Right lobe of liver (tissue), 6 donors: ENCODE measurements at regions not wholly inside any gene's neighbourhood (a gene's known extent, or its start where the extent isn't known, plus 50 kb on each side); places are given as distances from the start of the nearest gene placed in this dataset.

Experiments used
- ATAC-seq, 4 donors: fragments of 200-7000 bp; cut with Tn5 transposase; one replicate each; pipeline ENCODE4 v1.9.1; 2020; ENCODE audit warnings: mild to moderate bottlenecking in 4 of 4, moderate library complexity in 4 of 4
- DNase-seq, 3 donors: peaks; one replicate each; pipeline ENCODE4 v3.0.0-alpha.2; 2020
- H3K27ac ChIP-seq, 3 donors: fragments of 200-600 bp; one replicate each; pipeline ENCODE4 v1.8.0; 2022
- H3K27me3 ChIP-seq, 2 donors: fragments of 200-600 bp; one replicate each; pipeline ENCODE4 v1.8.0; 2022
- H3K36me3 ChIP-seq, 4 donors: fragments of 200-600 bp; sonication (generic) in 1 of 4; one replicate each; pipeline versions ENCODE4 v1.5.1 to v1.8.0; 2017 to 2022; ENCODE audit warnings: control low read depth in 1 of 4
- H3K4me1 ChIP-seq, 4 donors: fragments of 200-600 bp; sonication (generic) in 1 of 4; one replicate each; pipeline versions ENCODE4 v1.5.1 to v1.8.0; 2017 to 2022; ENCODE audit warnings: control low read depth in 1 of 4
- H3K4me3 ChIP-seq, 3 donors: fragments of 200-600 bp; one replicate each; pipeline ENCODE4 v1.8.0; 2022
- H3K9me3 ChIP-seq, 4 donors: fragments of 200-600 bp; sonication (generic) in 1 of 4; one replicate each; pipeline versions ENCODE4 v1.5.1 to v1.8.0; 2017 to 2022; ENCODE audit warnings: control low read depth in 1 of 4
- POLR2A ChIP-seq: fragments of 450-650 bp; IDR thresholded peaks from one replicate; pipeline ENCODE4 v1.6.1; 2017; ENCODE audit warnings: antibody characterized with exemption, mild to moderate bottlenecking
- WGBS: methylation state at CpG from one replicate; pipeline ENCODE4 v1.1.6; 2018; ENCODE audit warnings: low coverage, low lambda C conversion rate; ENCODE audit not compliant: insufficient coverage; ENCODE audit errors: missing lambda C conversion rate; 5-methylcytosine and 5-hydroxymethylcytosine counted together
- intact Hi-C, 2 donors: fragments of 100-400 bp; cut with DNase I; formaldehyde crosslinking; loops; one replicate each; pipeline versions ENCODE4 v1.11.2 to v1.14.1; 2022
- TF ChIP-seq, protein P1 (sequence below), 4 donors: fragments of 200-600 bp in 3 of 4; fragments of 450-650 bp in 1 of 4; IDR thresholded peaks; one replicate each; pipeline versions ENCODE4 v1.5.1 to v1.8.0; 2016 to 2022; ENCODE audit warnings: antibody characterized with exemption in 4 of 4, mild to moderate bottlenecking in 2 of 4
- donor health status: DM: no; HTN: yes; CAD: no.
- donor health status: DM: no; HTN: no; CAD: no.
- donor health status: DM: no; HTN: no; CAD: no.
- donor health status: DM: no; HTN: yes; CAD: no.
- donor health status: DM: no; HTN: yes; CAD: no.

DNA sequence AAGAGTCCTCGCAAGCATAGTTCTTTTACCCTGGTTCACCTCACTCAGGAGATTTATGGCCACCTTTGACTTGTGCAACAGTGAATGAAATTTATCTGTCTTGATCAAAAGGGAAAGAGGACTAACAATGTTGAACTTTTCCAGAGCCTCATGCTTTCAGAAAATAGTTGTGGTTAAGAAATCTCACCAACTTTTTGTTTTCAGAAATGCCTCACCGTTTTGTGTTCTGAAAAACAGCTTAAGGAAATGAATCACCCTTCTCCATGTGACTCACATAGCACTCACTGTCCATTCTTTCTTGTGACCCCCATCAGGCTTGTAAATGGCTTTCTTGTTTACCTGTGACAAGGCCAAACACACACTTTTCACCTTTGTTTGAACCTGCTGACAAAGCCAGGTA, 148.6 kb upstream of the FAM3C start:
- H3K36me3 ChIP-seq, result no peaks in the 10 kb centered on the region
- DNase-seq, result no peak
- WGBS, result 65% methylated on average over 2 of the region's 2 CpGs
- H3K27ac ChIP-seq, result no peak overlapping the region
- intact Hi-C loops, result loop anchor here in 1 of 2 donors (10.0 kb wide), 1 partner anchor 180 kb away; no protein-coding TSS in a partner anchor
- no peaks in the 10 kb centered on the region for H3K4me1 ChIP-seq
- TF ChIP-seq, protein P1, sequence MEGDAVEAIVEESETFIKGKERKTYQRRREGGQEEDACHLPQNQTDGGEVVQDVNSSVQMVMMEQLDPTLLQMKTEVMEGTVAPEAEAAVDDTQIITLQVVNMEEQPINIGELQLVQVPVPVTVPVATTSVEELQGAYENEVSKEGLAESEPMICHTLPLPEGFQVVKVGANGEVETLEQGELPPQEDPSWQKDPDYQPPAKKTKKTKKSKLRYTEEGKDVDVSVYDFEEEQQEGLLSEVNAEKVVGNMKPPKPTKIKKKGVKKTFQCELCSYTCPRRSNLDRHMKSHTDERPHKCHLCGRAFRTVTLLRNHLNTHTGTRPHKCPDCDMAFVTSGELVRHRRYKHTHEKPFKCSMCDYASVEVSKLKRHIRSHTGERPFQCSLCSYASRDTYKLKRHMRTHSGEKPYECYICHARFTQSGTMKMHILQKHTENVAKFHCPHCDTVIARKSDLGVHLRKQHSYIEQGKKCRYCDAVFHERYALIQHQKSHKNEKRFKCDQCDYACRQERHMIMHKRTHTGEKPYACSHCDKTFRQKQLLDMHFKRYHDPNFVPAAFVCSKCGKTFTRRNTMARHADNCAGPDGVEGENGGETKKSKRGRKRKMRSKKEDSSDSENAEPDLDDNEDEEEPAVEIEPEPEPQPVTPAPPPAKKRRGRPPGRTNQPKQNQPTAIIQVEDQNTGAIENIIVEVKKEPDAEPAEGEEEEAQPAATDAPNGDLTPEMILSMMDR (IDR thresholded peaks at IDR 0.05), result no peak
- TF ChIP-seq POLR2A, result no peak
- peak in 2 of 4 donors; percentile 24 to 55 for ATAC-seq
- no peaks in the 10 kb centered on the region for H3K9me3 ChIP-seq
- no peak overlapping the region for H3K4me3 ChIP-seq
- H3K27me3 ChIP-seq, result no peaks in the 10 kb centered on the region

DNA sequence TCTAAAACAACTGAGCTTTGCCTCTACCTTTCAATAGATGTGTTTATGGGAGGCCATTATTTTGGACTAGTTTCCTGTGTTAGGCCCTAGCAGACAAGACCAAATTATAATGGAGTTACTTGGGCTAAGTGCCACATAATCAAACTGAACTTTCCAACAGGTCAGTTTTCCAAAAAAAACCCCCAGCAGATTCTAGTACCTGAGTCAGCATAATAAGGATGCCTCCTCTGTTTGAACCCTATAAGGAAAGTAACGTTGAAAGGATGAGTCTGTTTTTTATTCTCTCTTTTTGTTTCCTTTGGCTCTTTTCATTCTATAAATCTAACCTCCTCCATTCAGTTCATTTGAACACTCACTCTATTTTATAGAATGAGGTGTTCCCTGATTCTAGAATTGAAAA, 148.1 kb upstream of the FAM3C start:
- Histone ChIP-seq H3K4me1 (no peaks in the 10 kb centered on the region), H3K4me3 (no peak overlapping the region), H3K27ac (no peak overlapping the region), H3K9me3 (no peaks in the 10 kb centered on the region), H3K36me3 (no peaks in the 10 kb centered on the region), H3K27me3 (no peaks in the 10 kb centered on the region)
- WGBS, result 69% methylated on average over 1 of the region's 1 CpG
- no peak for TF ChIP-seq POLR2A
- TF ChIP-seq, protein P1 (IDR thresholded peaks at IDR 0.05), result no peak
- DNase-seq (no peak), ATAC-seq (no peak)
- intact Hi-C loops, result loop anchor here in 1 of 2 donors (10.0 kb wide), 1 partner anchor 179 kb away; no protein-coding TSS in a partner anchor

DNA sequence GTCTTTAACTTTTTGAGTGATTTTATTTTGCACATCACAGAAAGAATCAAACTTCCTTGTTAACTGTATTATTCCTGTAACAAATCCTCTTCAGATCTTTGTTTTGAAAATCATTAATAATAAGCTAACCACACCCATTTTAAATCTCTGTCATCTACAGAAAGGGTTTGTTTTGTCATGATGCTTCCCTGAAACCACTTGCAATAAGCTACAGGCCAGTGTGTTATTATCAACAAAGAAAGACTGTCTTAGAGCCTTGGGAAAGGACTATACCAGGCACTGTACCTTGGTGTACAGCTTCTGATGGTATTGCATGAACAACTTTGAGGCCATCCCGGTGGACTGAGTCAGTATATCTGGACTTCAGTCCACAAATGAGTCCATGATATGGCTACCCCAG, 145.3 kb upstream of the FAM3C start:
- Histone ChIP-seq H3K9me3 (no peaks in the 10 kb centered on the region), H3K4me3 (no peak overlapping the region), H3K36me3 (no peaks in the 10 kb centered on the region), H3K4me1 (no peaks in the 10 kb centered on the region), H3K27ac (no peak overlapping the region), H3K27me3 (no peaks in the 10 kb centered on the region)
- WGBS, result 100% methylated on average over 1 of the region's 1 CpG
- intact Hi-C loops, result loop anchor here in 1 of 2 donors (10.0 kb wide), 1 partner anchor 177 kb away; no protein-coding TSS in a partner anchor
- no peak for ATAC-seq
- no peak for DNase-seq
- no peak for TF ChIP-seq POLR2A
- TF ChIP-seq, protein P1 (IDR thresholded peaks at IDR 0.05), result no peak

DNA sequence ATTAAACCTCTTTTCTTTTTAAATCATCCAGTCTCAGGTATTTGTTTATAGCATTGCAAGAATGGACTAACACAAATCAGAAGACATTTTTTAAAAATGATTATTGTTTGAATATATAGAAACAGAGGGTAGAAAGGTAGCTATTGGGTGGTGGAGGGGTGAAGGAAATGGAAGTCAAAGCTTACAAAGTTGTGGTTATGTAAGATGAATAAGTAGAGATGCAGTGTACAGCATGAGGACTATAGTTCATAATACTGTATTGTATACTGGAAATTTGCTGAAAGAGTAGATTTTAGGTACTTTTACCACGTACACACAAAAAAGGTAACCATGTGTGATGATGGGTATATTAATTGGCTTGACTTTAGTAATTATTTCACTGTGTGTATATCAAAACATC, 144.0 kb upstream of the FAM3C start:
- ATAC-seq (no peak), DNase-seq (no peak)
- Histone ChIP-seq H3K27me3 (no peaks in the 10 kb centered on the region), H3K4me3 (no peak overlapping the region), H3K9me3 (no peaks in the 10 kb centered on the region), H3K36me3 (no peaks in the 10 kb centered on the region), H3K4me1 (no peaks in the 10 kb centered on the region), H3K27ac (no peak overlapping the region)
- intact Hi-C loops, result loop anchor here in 1 of 2 donors (10.0 kb wide), 1 partner anchor 175 kb away; no protein-coding TSS in a partner anchor
- no peak for TF ChIP-seq POLR2A
- TF ChIP-seq, protein P1 (IDR thresholded peaks at IDR 0.05), result no peak
- WGBS, result 70% methylated on average over 1 of the region's 1 CpG

DNA sequence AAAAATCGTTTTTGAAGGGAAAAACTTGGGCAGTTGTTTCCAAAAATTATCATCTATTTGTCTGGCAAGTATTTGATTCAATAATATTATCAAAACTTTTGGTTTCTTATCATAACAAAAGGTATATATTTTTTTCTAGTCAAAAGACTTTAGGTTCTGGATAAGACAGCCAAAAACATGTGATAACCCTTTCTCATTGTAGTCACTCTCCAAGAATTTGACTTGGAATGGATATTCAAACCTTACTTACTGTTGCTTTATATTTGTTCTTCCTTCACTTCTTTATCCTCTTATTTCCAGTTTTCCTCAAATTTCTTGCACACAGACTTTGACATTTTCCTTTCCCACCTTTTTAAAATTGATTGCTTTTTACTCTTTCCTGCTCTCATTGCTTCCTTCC, 140.9 kb upstream of the FAM3C start:
- 10% methylated on average over 1 of the region's 1 CpG for WGBS
- H3K36me3 ChIP-seq, result no peaks in the 10 kb centered on the region
- TF ChIP-seq, protein P1 (IDR thresholded peaks at IDR 0.05), result no peak
- no peak for TF ChIP-seq POLR2A
- no peaks in the 10 kb centered on the region for H3K27me3 ChIP-seq
- no peak overlapping the region for H3K4me3 ChIP-seq
- no peak for DNase-seq
- H3K27ac ChIP-seq, result no peak overlapping the region
- H3K9me3 ChIP-seq, result no peaks in the 10 kb centered on the region
- no peaks in the 10 kb centered on the region for H3K4me1 ChIP-seq
- ATAC-seq, result no peak
- intact Hi-C loops, result no loop called here
